NCI-H345 (cell line): ENCODE measurements at regions not wholly inside any gene's neighbourhood (a gene's known extent, or its start where the extent isn't known, plus 50 kb on each side); places are given as distances from the start of the nearest gene placed in this dataset.
"Not testable (repeated sequence)": the region's sequence is repeated elsewhere in the genome, so short reads cannot be mapped to it uniquely, and the experiment has no call there.

Source experiments
- DNase-seq: peaks from one replicate; lab custom pipeline; 2025; lab: John Stamatoyannopoulos, UW

- DNase-seq = no peak
Measured at GRCh38 chr1:118297521-118297920, 112.5 kb upstream of the SPAG17 start.

- DNase-seq = no peak
Measured at GRCh38 chr1:118294875-118295642, 110.0 kb upstream of the SPAG17 start.

- no peak for DNase-seq
Measured at GRCh38 chr1:118291661-118292060, 106.6 kb upstream of the SPAG17 start.

- no peak for DNase-seq
Measured at GRCh38 chr1:118290571-118290970, 105.5 kb upstream of the SPAG17 start.

GRCh38 chr1:118290046-118290445 lies 105.0 kb upstream of the SPAG17 start:
- no peak for DNase-seq

GRCh38 chr1:118280656-118281055 lies 95.6 kb upstream of the SPAG17 start:
- not testable (repeated sequence) for DNase-seq

GRCh38 chr1:118275472-118276115 lies 90.6 kb upstream of the SPAG17 start:
- no peak for DNase-seq

- DNase-seq = no peak
Measured at GRCh38 chr1:118272884-118273283, 87.9 kb upstream of the SPAG17 start.

- DNase-seq = no peak
Measured at GRCh38 chr1:118271883-118272282, 86.9 kb upstream of the SPAG17 start.

- no peak for DNase-seq
Measured at GRCh38 chr1:118269598-118269997, 84.6 kb upstream of the SPAG17 start.

GRCh38 chr1:118266436-118266835 lies 81.4 kb upstream of the SPAG17 start:
- DNase-seq = no peak

- no peak for DNase-seq
Measured at GRCh38 chr1:118264343-118264742, 79.3 kb upstream of the SPAG17 start.

- no peak for DNase-seq
Measured at GRCh38 chr1:118262865-118263264, 77.8 kb upstream of the SPAG17 start.

- no peak for DNase-seq
Measured at GRCh38 chr1:118258975-118259374, 73.9 kb upstream of the SPAG17 start.

GRCh38 chr1:118257946-118258345 lies 72.9 kb upstream of the SPAG17 start:
- DNase-seq = no peak

GRCh38 chr1:118254491-118255425 lies 69.7 kb upstream of the SPAG17 start:
- no peak for DNase-seq

- DNase-seq = no peak
Measured at GRCh38 chr1:118254001-118254400, 69.0 kb upstream of the SPAG17 start.

GRCh38 chr1:118253053-118253915 lies 68.3 kb upstream of the SPAG17 start:
- DNase-seq = no peak

- no peak for DNase-seq
Measured at GRCh38 chr1:118252624-118253023, 67.6 kb upstream of the SPAG17 start.

- DNase-seq = no peak
Measured at GRCh38 chr1:118250232-118250631, 65.2 kb upstream of the SPAG17 start.

GRCh38 chr1:118249641-118250040 lies 64.6 kb upstream of the SPAG17 start:
- DNase-seq = no peak

- DNase-seq = peak; percentile 24
Measured at GRCh38 chr1:118247593-118247992, 62.6 kb upstream of the SPAG17 start.
